Muscle of leg (tissue), 3 donors: ENCODE measurements at regions not wholly inside any gene's neighbourhood (a gene's known extent, or its start where the extent isn't known, plus 50 kb on each side); places are given as distances from the start of the nearest gene placed in this dataset.
A peak's percentile ranks its signal among the peaks of the same experiment; 100 is the strongest.

Experiments
- DNase-seq: peaks from one replicate; pipeline ENCODE4 v3.0.0; 2013
- H3K27ac ChIP-seq: one replicate; pipeline ENCODE4 v1.5.1; 2013; ENCODE audit warnings: mild to moderate bottlenecking, low read length, control low read depth
- H3K27me3 ChIP-seq: one replicate; pipeline ENCODE4 v1.6.1; 2013; ENCODE audit warnings: low read length; ENCODE audit not compliant: control insufficient read depth, insufficient read depth
- H3K36me3 ChIP-seq: one replicate; pipeline ENCODE4 v1.6.1; 2013; ENCODE audit warnings: low read length; ENCODE audit not compliant: control insufficient read depth, insufficient read depth
- H3K4me1 ChIP-seq: one replicate; pipeline ENCODE4 v1.6.1; 2013; ENCODE audit warnings: low read length; ENCODE audit not compliant: control insufficient read depth, insufficient read depth
- H3K4me3 ChIP-seq: one replicate; pipeline ENCODE4 v1.5.1; 2013; ENCODE audit warnings: low read length, control low read depth
- H3K9me3 ChIP-seq: replicated peaks from 2 replicates; pipeline ENCODE4 v1.6.1; 2013; ENCODE audit warnings: low read depth, low read length; ENCODE audit not compliant: control insufficient read depth
- WGBS: methylation state at CpG from one replicate; pipeline ENCODE4 v1.1.5; 2013; ENCODE audit warnings: missing lambda C conversion rate; ENCODE audit not compliant: insufficient coverage; 5-methylcytosine and 5-hydroxymethylcytosine counted together

DNA sequence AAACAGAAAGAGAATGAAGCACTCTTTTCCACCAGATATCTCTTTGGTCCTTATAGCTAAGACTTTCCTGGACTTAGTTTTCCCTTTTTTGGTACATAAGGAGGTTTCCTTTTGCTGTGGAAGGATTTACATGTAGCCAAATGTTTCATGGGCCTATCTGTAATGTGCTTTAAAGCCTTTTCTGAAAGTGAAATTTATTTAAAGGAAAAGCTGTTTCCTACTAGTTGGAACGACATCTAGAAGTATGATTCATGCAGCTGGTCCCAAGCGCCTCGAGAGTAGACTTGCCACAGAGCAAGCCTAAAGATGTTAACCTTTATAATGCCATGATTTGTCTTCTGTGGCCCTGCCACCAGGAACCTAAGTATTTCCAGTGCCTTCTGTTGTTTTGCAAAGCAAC, 390.3 kb downstream of the DLEU7 start:
- H3K4me1 ChIP-seq = peaks cover 10% of the 10 kb centered on the region
- no peak overlapping the region for H3K27ac ChIP-seq
- 11% methylated on average over 3 of the region's 3 CpGs for WGBS
- no peaks in the 10 kb centered on the region for H3K36me3 ChIP-seq
- H3K4me3 ChIP-seq = no peak overlapping the region
- no peaks in the 10 kb centered on the region for H3K27me3 ChIP-seq
- peak; percentile 86 for DNase-seq
- H3K9me3 ChIP-seq = no peaks in the 10 kb centered on the region

DNA sequence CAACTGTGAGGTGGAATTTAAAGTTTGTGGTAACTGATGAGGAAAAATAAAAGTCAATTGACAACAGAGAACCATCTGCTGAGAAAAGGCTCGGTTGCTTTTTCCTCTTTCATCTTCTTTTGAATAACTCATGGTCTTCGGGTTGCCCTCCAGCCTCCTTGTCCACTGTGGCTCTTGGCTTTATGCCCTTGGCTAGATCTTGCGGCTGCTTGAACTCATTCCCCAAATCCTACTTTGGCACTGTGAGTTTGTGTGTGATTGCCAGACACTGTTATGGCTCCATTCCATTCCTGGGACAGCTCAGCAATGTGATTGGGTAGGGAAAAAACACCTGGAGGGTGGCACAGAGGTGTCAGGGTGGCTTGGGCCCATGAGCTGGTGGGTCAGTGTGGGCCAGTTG, 387.4 kb downstream of the DLEU7 start:
- no peak for DNase-seq
- no peaks in the 10 kb centered on the region for H3K27me3 ChIP-seq
- no peak overlapping the region for H3K27ac ChIP-seq
- no peaks in the 10 kb centered on the region for H3K9me3 ChIP-seq
- no peaks in the 10 kb centered on the region for H3K36me3 ChIP-seq
- H3K4me3 ChIP-seq = no peak overlapping the region
- no CpG with 5 or more reads among the region's 3 CpGs for WGBS
- peaks cover 9% of the 10 kb centered on the region for H3K4me1 ChIP-seq

DNA sequence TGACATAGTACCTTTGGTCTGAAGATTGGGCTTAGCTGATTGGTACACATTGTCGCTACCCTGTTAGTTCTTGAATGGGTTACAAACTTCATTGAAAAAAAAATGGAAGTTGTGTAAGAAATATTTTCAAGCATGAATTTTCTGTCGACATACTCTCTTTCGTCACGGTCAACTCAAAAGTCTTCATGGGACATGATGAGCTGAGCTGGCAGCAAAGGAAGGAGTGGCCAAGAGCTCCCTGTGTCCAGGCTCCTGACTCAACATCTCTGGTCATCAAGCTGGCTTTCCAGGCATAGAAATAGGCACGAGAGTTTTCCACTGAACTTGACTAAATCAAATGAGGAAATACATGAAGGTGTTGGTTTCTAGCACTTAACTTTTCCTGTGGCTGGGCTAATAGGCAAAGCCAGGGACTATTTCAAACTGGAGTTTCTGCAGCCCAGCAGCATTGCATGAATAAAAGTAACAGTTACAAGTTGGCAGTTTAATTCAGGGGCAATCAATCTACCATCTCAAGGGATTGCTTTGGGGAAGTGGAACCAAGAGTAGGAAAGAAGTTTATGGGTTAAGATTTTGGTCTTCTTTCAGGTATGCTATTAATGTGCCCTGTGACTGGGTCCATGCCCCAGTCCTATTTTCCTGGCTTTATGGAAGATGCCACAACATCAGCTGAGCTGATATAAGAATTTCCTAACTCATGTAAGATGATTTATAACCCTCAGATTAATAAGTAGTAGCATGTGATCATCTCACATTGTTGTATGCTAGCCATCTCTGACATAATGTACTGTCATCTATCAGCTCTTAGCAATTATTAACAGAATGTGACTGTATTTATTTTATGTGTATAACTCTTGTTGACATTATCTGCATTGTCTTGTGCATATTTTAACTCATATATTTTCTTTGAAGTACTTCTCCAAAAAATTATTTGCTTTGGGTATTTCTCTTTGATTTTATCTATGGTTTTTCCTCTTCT, 385.8 kb downstream of the DLEU7 start:
- Histone ChIP-seq H3K27me3 (no peaks in the 10 kb centered on the region), H3K27ac (no peak overlapping the region), H3K36me3 (no peaks in the 10 kb centered on the region), H3K4me1 (peaks cover 6% of the 10 kb centered on the region), H3K9me3 (no peaks in the 10 kb centered on the region), H3K4me3 (no peak overlapping the region)
- DNase-seq = peak; percentile 47
- WGBS = 94% methylated on average over 5 of the region's 5 CpGs

DNA sequence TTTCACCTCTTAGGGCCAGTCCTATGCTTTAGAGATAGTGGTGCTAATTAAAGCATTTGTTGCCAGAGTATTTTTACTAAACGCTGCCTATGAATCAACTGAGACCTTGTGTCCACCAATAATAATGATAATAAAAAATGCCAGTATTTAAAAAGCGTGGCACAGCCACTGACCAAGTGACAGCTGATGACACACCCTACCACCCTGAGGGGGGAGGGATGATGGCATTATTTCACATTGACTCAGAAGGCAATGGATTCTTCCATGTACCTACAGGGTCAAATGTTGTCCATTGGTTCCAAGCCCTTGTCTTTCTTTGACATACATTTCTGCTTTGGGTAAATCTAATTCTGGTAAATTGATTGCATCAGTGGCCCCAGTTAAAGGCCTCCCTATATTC, 384.4 kb downstream of the DLEU7 start:
- Histone ChIP-seq H3K9me3 (no peaks in the 10 kb centered on the region), H3K4me1 (peaks cover 4% of the 10 kb centered on the region), H3K4me3 (no peak overlapping the region), H3K36me3 (no peaks in the 10 kb centered on the region), H3K27me3 (no peaks in the 10 kb centered on the region), H3K27ac (no peak overlapping the region)
- no CpG with 5 or more reads among the region's 2 CpGs for WGBS
- no peak for DNase-seq

DNA sequence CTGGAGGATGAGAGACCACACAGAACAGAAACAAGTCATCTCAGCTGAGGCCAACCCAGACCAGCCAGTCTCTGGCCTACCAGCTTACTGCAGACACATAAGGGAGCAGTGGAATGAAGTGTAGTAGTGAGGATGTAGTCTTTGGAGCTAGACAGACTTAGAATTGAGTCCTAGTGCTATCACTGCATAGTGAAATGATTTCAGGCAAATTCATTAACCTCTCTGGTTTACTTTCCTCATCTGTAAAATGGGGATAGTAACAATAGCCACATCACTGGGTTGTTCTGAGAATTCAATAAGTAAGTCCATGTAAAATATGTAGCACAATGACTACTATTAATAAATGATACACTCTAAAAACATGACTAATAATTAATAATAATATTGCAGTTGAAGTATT, 383.8 kb downstream of the DLEU7 start:
- no peaks in the 10 kb centered on the region for H3K36me3 ChIP-seq
- DNase-seq = no peak
- H3K4me1 ChIP-seq = peaks cover 4% of the 10 kb centered on the region
- H3K27me3 ChIP-seq = no peaks in the 10 kb centered on the region
- no peak overlapping the region for H3K27ac ChIP-seq
- no peak overlapping the region for H3K4me3 ChIP-seq
- H3K9me3 ChIP-seq = no peaks in the 10 kb centered on the region

DNA sequence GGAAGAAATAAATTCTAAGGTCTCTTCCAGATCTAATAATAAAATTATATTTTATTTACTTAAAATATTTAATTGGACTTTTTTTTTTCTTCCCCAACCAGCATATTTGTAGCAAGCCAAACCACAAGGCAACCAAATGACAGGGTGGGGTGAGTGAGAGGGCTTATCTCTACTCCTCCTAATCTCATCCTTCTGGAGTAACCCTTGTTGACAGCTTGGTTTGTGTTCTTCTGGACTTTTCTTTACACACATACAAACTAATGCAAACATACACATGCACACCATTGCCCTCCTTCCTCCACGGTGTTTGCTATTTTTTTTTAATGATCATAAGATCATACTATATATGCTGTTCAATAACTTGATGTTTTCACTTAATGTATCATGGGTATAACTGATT, 383.1 kb downstream of the DLEU7 start:
- Histone ChIP-seq H3K4me1 (peaks cover 4% of the 10 kb centered on the region), H3K36me3 (no peaks in the 10 kb centered on the region), H3K4me3 (no peak overlapping the region), H3K27me3 (no peaks in the 10 kb centered on the region), H3K9me3 (no peaks in the 10 kb centered on the region), H3K27ac (no peak overlapping the region)
- WGBS = no CpG with 5 or more reads among the region's 1 CpG
- DNase-seq = no peak

DNA sequence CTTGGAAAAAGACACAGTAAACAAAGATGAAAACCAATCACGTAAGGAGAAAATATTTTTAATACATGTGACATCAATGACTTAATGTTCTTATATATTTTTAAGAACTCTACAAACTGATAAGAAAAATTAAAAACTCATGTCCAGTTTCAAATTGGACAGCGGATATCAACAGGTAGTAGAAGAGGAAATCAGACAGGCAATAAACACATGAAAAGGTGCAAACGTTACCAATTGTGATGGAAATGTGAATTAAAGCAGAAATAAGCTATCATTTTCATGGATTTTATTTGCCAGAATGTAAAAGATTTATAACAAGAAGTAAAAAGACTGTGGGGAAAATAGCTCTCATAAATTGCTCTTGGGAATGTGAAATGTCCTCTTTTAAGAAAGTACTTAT, 382.3 kb downstream of the DLEU7 start:
- WGBS = no CpG with 5 or more reads among the region's 3 CpGs

DNA sequence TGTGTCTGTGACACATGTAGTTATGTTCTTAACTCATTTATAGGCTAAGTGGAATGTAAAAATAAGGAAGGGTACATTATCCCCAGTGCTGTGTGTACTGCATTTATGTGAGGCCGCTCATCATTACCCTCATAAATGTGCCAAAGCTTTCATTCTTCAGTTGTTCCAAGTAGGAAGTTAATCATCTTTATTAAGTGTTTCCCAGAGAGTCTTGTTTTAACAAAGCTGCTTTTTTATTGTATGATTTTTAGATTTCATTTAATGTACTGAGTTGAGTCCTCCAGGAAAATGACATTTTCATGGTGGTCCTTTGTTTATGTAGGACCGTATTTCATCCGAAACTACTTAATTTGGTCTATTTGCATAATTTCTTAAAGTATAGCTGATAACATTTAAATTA, 379.8 kb downstream of the DLEU7 start:
- Histone ChIP-seq H3K4me3 (no peak overlapping the region), H3K9me3 (no peaks in the 10 kb centered on the region), H3K4me1 (no peaks in the 10 kb centered on the region), H3K27ac (no peak overlapping the region), H3K36me3 (no peaks in the 10 kb centered on the region), H3K27me3 (no peaks in the 10 kb centered on the region)
- DNase-seq = no peak
- WGBS = no CpG with 5 or more reads among the region's 3 CpGs

More for the DNA sequence above, 382.3 kb downstream of the DLEU7 start:
- Histone ChIP-seq H3K4me3 (no peak overlapping the region), H3K36me3 (no peaks in the 10 kb centered on the region), H3K9me3 (no peaks in the 10 kb centered on the region), H3K27me3 (no peaks in the 10 kb centered on the region), H3K27ac (no peak overlapping the region), H3K4me1 (peaks cover 2% of the 10 kb centered on the region)
- no peak for DNase-seq

DNA sequence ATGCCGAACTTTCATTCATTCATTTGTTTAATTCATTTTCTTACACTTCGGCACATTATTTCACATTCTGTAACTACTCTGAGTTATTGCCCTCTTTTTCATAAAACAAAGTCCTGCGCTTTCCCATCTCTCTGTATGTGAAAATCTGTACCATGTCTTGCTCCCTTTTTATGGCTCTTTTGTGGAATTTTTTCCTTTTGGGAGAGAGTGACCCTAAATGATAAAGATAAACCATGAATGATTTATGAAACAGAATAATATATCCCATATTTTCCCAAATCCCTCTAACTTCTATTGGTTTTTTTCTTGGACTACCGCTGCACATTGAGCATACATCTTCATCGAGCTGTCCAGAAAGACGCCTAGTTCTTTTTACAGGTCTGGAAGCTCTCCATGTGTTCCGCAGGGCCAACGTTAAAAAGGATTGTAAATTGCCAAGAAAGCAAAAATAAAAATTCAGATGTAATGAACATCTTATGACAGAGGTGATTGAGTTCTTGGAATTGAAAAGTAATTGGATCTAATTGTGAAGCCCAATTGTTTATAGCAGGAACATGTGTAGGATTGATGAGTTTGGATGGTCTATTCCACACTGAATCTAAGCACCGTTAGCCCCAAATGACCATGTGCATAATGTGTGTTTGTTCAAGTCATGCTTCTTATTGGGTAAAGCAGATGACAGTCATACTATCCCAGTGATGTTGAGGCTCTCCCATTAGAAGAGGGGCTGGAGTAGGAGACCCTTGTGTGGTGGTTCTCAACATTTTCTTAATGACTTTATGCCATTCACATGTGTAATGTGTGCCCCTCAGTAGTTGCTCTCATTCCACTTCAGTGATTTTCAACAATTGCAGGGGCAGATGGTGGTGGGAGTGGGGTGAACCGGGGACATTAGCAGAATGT, 378.9 kb downstream of the DLEU7 start:
- peak; percentile 69 for DNase-seq
- WGBS = 22% methylated on average over 6 of the region's 10 CpGs

DNA sequence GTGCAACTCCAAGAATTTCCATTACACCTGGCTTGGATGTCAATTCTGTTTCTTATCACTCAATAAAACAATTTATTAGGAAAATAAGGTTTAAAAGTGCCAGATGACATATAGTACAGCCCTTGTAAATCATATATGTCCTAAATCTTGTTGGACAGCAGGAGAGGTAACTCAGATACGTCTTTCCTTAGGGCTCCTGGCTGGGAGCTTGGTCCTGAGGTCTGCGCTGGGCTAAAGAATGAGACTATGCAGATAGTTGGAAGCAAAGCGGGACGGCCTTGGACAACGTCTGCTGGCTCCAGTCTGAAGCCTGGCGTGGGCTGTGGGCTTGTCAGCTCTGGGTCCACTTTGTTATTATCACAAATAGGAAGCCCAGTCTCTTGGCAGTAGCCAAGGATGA, 377.0 kb downstream of the DLEU7 start:
- Histone ChIP-seq H3K27me3 (no peaks in the 10 kb centered on the region), H3K9me3 (no peaks in the 10 kb centered on the region), H3K36me3 (no peaks in the 10 kb centered on the region), H3K4me1 (no peaks in the 10 kb centered on the region), H3K4me3 (no peak overlapping the region), H3K27ac (no peak overlapping the region)
- 43% methylated on average over 1 of the region's 6 CpGs for WGBS
- peak; percentile 76 for DNase-seq

More for the DNA sequence above, 378.9 kb downstream of the DLEU7 start:
- no peaks in the 10 kb centered on the region for H3K27me3 ChIP-seq
- H3K9me3 ChIP-seq = no peaks in the 10 kb centered on the region
- H3K27ac ChIP-seq = no peak overlapping the region
- H3K36me3 ChIP-seq = no peaks in the 10 kb centered on the region
- no peak overlapping the region for H3K4me3 ChIP-seq
- no peaks in the 10 kb centered on the region for H3K4me1 ChIP-seq
